AG04449 (cell line): ENCODE measurements at regions not wholly inside any gene's neighbourhood (a gene's known extent, or its start where the extent isn't known, plus 50 kb on each side); places are given as distances from the start of the nearest gene placed in this dataset.

Source experiments
- CTCF ChIA-PET: fragments of 350-600 bp; formaldehyde crosslinking; extraction: SDS; loops from one replicate; lab custom pipeline; 2021; ENCODE audit warnings: antibody characterized with exemption; lab: Yijun Ruan, JAX
- POLR2A ChIA-PET: fragments of 400-600, 350-600 bp; formaldehyde crosslinking; extraction: SDS; loops from one replicate; lab custom pipeline; 2020; ENCODE audit warnings: antibody characterized with exemption, inconsistent platforms; lab: Yijun Ruan, JAX
- DNase-seq: peaks from one replicate; pipeline ENCODE4 v3.0.0-alpha.2; 2010; ENCODE audit warnings: low read depth, low spot score
- H3K4me3 ChIP-seq: 2 replicates; pipeline ENCODE4 v1.5.1; 2011; ENCODE audit warnings: low read depth, mild to moderate bottlenecking, control low read depth, low read length
- CTCF ChIP-seq: IDR thresholded peaks from one replicate; pipeline ENCODE4 v1.5.1; 2011; ENCODE audit warnings: mild to moderate bottlenecking, moderate library complexity, low read length, control low read depth, inconsistent platforms; ENCODE audit not compliant: insufficient read depth; ENCODE audit errors: missing control alignments

- no peak for TF ChIP-seq CTCF
- H3K4me3 ChIP-seq: no peak overlapping the region
- ChIA-PET POLR2A (no interaction called here), CTCF (no interaction called here)
- no peak for DNase-seq
Observed at GRCh38 chr1:227424953-227425352, 106.7 kb upstream of the CDC42BPA start.

GRCh38 chr1:227424159-227424680 lies 105.9 kb upstream of the CDC42BPA start:
- POLR2A ChIA-PET: no interaction called here
- CTCF ChIA-PET: no interaction called here
- no peak overlapping the region for H3K4me3 ChIP-seq
- no peak for DNase-seq
- TF ChIP-seq CTCF: no peak

- ChIA-PET POLR2A (interaction anchor here (1.1 kb wide), 1 partner anchor 9 kb away, joined by 3 read pairs; no protein-coding TSS in a partner anchor), CTCF (no interaction called here)
- no peak for TF ChIP-seq CTCF
- no peak overlapping the region for H3K4me3 ChIP-seq
- DNase-seq: no peak
Observed at GRCh38 chr1:227422581-227422980, 104.3 kb upstream of the CDC42BPA start.

- no peak for DNase-seq
- CTCF ChIA-PET: no interaction called here
- H3K4me3 ChIP-seq: no peak overlapping the region
- TF ChIP-seq CTCF: no peak
- POLR2A ChIA-PET: no interaction called here
Observed at GRCh38 chr1:227420147-227420546, 101.9 kb upstream of the CDC42BPA start.

GRCh38 chr1:227417756-227418480 lies 99.6 kb upstream of the CDC42BPA start:
- DNase-seq: no peak
- ChIA-PET CTCF (no interaction called here), POLR2A (no interaction called here)
- TF ChIP-seq CTCF: no peak
- H3K4me3 ChIP-seq: no peak overlapping the region

- TF ChIP-seq CTCF: no peak
Observed at GRCh38 chr1:227416156-227416830, 98.0 kb upstream of the CDC42BPA start.

More at GRCh38 chr1:227416156-227416830, 98.0 kb upstream of the CDC42BPA start:
- no peak for DNase-seq
- H3K4me3 ChIP-seq: no peak overlapping the region
- ChIA-PET CTCF (interaction anchor here (0.5 kb wide), 1 partner anchor 336 kb away, joined by 3 read pairs; no protein-coding TSS in a partner anchor), POLR2A (no interaction called here)
